ENCODE measurements at regions not wholly inside any gene's neighbourhood (a gene's known extent, or its start where the extent isn't known, plus 50 kb on each side); places are given as distances from the start of the nearest gene placed in this dataset.
"Not testable (repeated sequence)": the region's sequence is repeated elsewhere in the genome, so short reads cannot be mapped to it uniquely, and the experiment has no call there.

- in situ Hi-C loops (cut with HindIII; ENCODE audit: low sequenced_read_pairs): no loop called here
Observed at GRCh38 chr3:29171043-29171990, 109.6 kb upstream of the RBMS3 start.

DNA sequence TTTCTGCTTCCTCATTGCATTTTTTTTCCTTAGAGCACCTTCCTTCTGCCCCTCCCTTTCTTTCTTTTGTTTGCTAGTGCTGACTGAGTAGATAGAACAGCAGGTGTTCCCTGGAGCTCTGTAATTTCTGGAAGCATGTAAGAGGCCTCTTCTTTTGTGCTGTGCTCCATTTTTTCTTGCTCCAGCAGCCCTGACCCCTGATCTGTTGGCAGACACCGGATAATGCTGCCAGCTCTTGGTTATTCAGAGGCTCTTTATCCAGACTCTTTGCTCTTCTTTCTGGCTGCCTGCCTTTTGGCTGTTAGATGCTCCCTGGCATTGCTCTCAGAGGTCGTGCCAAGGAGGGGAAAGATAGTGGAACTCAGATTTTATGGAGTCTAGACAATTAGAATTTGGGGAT, 104.4 kb upstream of the RBMS3 start:
- in situ Hi-C loops (cut with HindIII; ENCODE audit: low sequenced_read_pairs): no loop called here

DNA sequence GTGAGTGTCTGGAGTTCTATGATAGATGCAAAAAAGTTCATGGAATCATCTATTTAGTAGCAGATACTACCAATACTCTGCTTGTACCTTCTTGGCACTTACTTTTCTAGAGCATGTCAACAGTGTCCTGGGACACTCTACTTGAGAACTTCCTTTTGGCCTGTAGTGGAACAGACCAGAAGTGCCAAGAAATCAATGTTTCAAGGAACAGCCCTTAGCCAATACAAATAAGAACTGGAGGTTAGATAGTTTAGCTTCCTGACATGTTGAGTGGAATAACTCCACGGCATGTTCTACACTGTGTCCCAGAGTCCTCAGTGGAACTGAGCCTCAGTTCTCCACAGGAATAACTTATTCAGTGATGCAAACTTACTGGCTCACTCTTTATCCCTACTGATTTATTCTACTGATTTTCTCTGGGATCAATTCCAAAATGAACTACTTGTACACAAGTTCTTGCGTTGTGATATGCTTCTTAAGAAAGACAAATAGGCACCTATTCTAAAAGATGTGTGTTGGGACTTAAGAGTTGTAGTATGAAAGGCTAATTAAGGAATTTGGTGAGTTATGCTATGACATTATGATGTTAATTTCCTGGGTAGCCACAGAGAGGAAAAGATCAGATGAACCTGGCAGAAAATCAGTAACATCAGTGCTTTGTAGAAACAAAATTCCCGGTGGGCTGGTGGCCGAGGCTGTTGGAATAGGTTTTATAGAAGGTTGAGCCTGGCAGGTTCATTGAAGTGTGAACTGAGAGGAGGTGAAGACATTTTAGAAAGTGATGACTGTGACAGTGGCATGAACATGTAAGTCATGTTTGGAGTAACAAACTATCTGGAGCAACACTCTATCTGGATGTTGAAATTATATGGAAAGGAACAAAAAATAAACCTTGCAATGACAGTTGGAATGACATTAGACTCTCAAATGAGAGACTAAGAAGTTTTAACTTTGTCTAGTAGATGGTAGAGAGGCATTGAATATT, 101.8 kb upstream of the RBMS3 start:
- in situ Hi-C loops (cut with HindIII; ENCODE audit: low sequenced_read_pairs): no loop called here

GRCh38 chr3:29181149-29181780, 99.6 kb upstream of the RBMS3 start:
- in situ Hi-C loops (cut with HindIII; ENCODE audit: low sequenced_read_pairs): no loop called here

- in situ Hi-C loops (cut with HindIII; ENCODE audit: low sequenced_read_pairs): no loop called here
Observed at GRCh38 chr3:29181872-29182271, 99.0 kb upstream of the RBMS3 start.

DNA sequence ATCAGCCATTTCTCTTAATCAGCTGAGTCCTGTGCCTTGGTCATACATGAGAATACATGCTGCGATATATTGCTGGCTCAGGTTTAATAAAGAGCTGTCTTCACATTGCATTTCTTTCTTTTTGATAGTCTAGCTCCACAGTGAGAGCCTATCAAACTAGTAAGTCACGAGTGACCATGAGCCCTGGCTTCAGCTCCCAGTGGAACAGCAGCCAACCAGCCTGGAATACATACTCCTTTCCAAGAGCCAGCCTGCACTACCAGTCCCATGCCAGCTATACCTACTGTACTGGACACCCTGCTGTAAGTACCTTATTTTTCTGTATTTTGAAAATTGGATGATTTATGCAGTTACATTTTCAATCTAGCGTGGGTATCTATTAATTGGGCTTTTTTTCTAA, 98.0 kb upstream of the RBMS3 start:
- in situ Hi-C loops (cut with HindIII; ENCODE audit: low sequenced_read_pairs): not testable (repeated sequence)

- in situ Hi-C loops (cut with HindIII; ENCODE audit: low sequenced_read_pairs): no loop called here
Observed at GRCh38 chr3:29183346-29184087, 97.4 kb upstream of the RBMS3 start.

DNA sequence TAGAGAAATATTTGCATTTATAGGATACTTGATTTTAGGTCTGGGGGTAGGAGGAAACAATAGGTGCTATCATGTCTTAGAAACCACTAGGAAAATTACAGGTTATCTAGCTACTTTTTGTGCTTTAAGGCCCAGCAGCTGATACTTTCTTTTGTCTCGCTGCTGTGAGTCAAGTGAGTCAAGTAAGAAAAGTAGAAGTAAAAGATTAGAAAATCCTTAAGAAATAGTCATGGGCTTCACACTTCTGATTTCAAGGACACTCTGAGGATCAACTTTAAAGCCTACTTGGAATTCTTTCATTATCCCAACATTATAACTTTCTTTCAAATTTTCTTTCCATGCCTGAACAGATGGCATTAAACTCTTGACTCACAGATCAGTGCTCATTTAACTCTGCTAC, 95.2 kb upstream of the RBMS3 start:
- in situ Hi-C loops (cut with HindIII; ENCODE audit: low sequenced_read_pairs): no loop called here

DNA sequence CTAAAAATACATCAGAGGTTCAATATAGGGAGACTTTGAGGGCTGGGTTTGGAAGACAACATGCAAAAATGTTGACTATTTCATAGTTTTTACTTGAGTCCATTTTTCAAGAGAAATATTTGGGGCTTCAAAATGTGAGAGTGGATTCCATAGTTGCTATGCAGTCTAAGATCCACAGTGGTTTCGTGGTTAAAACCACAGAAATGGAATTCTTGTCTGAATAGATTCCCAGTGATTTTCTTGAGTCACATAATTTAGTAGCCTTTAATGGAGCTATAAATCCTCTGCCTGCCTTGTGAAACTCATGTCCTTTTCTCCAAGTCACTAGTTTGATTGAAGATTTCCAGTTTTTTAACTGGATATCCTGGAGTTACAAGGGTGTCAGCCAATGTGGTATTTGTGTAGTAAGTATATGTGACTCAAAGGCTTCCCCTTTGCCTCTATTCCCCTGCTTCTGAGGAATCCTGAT, 94.7 kb upstream of the RBMS3 start:
- in situ Hi-C loops (cut with HindIII; ENCODE audit: low sequenced_read_pairs): no loop called here

- in situ Hi-C loops (cut with HindIII; ENCODE audit: low sequenced_read_pairs): no loop called here
Observed at GRCh38 chr3:29186982-29187725, 93.7 kb upstream of the RBMS3 start.

GRCh38 chr3:29189328-29189727, 91.5 kb upstream of the RBMS3 start:
- in situ Hi-C loops (cut with HindIII; ENCODE audit: low sequenced_read_pairs): no loop called here

DNA sequence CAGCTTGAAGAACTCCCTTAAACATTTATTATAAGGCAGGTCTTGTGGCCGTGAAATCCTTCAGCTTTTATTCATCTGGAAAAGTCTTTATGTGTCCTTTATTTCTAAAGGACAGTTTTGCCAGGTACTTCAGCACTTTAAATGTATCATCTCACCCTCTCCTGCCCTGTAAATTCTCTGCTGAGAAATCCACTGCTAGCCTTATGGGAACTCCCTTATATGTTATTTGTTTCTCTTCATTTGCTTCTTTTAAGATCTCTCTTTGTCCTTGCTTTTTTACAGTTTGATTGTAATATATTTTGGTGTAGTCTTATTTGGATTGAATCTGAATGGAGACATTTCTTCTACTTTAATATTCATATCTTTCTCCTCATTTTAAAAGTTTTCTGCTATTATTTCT, 86.7 kb upstream of the RBMS3 start:
- in situ Hi-C loops (cut with HindIII; ENCODE audit: low sequenced_read_pairs): no loop called here

DNA sequence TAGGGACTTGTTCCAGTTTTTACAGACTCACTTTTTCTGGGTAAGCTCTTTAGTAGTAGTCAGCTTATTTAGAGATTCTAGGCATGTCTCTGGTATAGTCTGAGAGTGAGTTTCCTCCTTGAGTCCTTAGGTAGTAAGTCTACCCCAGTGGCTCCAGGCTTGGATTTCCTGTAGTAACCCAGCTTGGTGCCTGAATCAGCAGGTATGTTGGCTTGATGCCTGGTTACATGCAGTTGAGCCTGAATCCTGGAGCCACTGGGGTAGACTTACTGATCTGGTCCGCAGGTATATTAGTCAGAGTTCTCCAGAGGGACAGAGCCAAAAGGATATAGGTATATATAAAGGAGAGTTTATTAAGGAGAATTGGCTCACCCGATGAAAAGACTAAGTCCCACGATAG, 85.8 kb upstream of the RBMS3 start:
- in situ Hi-C loops (cut with HindIII; ENCODE audit: low sequenced_read_pairs): no loop called here

- in situ Hi-C loops (cut with HindIII; ENCODE audit: low sequenced_read_pairs): no loop called here
Observed at GRCh38 chr3:29201604-29202003, 79.3 kb upstream of the RBMS3 start.

- in situ Hi-C loops (cut with HindIII; ENCODE audit: low sequenced_read_pairs): no loop called here
Observed at GRCh38 chr3:29202378-29202777, 78.5 kb upstream of the RBMS3 start.

DNA sequence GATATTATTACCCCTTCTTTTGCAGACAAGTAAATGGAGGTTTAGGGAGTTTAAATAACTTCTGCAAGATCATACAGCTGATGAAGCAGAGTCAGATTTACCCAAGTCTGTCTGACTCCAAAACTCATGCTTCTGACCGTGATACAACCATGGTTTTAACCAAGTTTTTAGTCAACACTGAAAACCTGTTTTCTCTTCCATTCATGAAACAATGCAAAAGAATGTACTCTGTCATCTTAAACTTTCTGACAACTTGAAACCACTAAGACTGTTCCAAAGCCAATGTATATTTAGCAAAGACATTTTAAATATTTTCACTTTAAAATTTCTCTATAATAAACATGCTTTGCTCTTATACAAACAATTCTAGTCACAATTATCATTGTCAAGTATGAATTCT, 77.0 kb upstream of the RBMS3 start:
- in situ Hi-C loops (cut with HindIII; ENCODE audit: low sequenced_read_pairs): no loop called here

GRCh38 chr3:29207427-29207826, 73.4 kb upstream of the RBMS3 start:
- in situ Hi-C loops (cut with HindIII; ENCODE audit: low sequenced_read_pairs): no loop called here

DNA sequence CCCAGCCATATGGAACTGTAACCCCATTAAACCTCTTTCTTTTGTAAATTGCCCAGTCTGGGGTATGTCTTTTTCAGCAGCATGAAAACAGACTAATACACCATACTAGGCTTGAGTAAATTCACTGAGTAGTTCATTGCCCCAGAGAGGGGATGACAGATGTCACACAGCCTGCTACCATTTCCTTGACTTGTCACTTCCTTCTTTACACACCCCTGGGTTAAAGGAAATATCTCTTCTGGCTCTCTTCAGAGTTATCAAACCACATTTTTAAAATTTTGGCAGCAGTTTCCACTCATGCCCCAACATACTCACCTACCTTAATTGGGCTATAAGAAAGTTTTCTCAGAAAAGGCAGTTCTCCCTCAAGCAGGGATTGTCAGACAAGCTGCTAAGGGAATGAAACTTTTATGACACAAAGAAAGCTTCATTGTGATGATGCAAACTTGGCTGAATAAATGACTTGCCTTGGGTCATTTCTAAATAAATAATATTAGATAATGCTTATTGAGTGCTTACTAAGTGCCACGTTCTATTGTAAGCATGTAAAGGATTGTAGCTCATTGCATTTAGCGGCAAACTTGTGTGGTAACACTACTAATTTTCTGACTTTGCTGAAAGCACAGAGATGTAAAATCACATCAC, 68.0 kb upstream of the RBMS3 start:
- in situ Hi-C loops (cut with HindIII; ENCODE audit: low sequenced_read_pairs): no loop called here

DNA sequence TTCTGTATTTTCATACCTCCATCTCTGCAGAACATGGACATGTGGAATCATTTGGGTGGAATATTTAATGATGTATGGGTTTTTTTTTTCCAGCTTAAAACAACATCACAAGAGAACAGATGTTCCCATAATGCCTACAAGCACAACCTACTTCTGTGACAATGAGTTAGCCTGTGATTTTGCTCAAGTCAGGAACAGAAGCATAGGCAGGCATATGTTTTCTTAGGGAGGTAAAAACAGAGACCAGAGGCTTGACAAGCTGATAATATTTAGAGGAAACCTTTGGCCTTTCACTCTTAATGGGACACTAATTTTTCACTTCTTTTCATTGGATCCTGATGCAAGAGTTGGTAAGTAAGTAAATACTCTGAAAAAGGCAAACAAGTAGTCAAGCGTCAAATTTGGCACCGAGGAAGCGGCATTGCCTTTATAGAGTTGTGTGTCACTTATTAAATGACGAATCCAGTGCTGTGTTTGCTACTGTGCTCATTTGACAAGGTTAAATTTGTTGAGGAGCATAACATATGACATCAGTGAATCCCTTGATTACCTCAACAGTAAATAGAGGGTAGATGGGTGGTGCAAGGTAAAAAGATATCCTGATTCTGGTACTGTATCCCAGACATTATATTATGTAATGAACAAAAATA, 66.7 kb upstream of the RBMS3 start:
- in situ Hi-C loops (cut with HindIII; ENCODE audit: low sequenced_read_pairs): no loop called here
